HEK293T (cell line): ENCODE measurements at regions not wholly inside any gene's neighbourhood (a gene's known extent, or its start where the extent isn't known, plus 50 kb on each side); places are given as distances from the start of the nearest gene placed in this dataset.

ENCODE experiments used
- CTCF ChIA-PET: fragments of 350-600 bp; formaldehyde crosslinking; extraction: SDS; loops from one replicate; lab custom pipeline; 2021; ENCODE audit warnings: antibody characterized with exemption, inconsistent platforms; lab: Yijun Ruan, JAX
- POLR2A ChIA-PET: fragments of 350-600 bp; formaldehyde crosslinking; extraction: SDS; loops from one replicate; lab custom pipeline; 2020; ENCODE audit warnings: antibody characterized with exemption, inconsistent platforms; lab: Yijun Ruan, JAX
- DNase-seq: peaks from one replicate; pipeline ENCODE4 v3.0.0; 2012; ENCODE audit warnings: mixed read lengths; ENCODE audit errors: extremely low spot score
- ARNT ChIP-seq: fragments of 450-650 bp; IDR thresholded peaks from 2 replicates; pipeline ENCODE4 v1.6.1; 2017; ENCODE audit warnings: mild to moderate bottlenecking
- BHLHE40 ChIP-seq: fragments of 450-650 bp; IDR thresholded peaks from 2 replicates; pipeline ENCODE4 v1.6.1; 2016; ENCODE audit warnings: mild to moderate bottlenecking, moderate library complexity, borderline replicate concordance
- CTBP1 ChIP-seq: fragments of 450-650 bp; IDR thresholded peaks from 2 replicates; pipeline ENCODE4 v1.6.1; 2016; ENCODE audit warnings: borderline replicate concordance
- ELF4 ChIP-seq: fragments of 450-650 bp; IDR thresholded peaks from 2 replicates; pipeline ENCODE4 v1.6.1; 2017; ENCODE audit warnings: antibody characterized with exemption
- FOXA1 ChIP-seq: fragments of 450-650 bp; IDR thresholded peaks from 2 replicates; pipeline ENCODE4 v1.6.1; 2016; ENCODE audit warnings: mild to moderate bottlenecking
- FOXK2 ChIP-seq: fragments of 450-650 bp; IDR thresholded peaks from 2 replicates; pipeline ENCODE4 v1.6.1; 2016; ENCODE audit warnings: mild to moderate bottlenecking
- FOXM1 ChIP-seq: fragments of 450-650 bp; IDR thresholded peaks from 2 replicates; pipeline ENCODE4 v1.6.1; 2017; ENCODE audit warnings: mild to moderate bottlenecking, borderline replicate concordance
- HDGF ChIP-seq: fragments of 450-650 bp; IDR thresholded peaks from 2 replicates; pipeline ENCODE4 v1.6.1; 2017; ENCODE audit warnings: antibody characterized with exemption, borderline replicate concordance
- L3MBTL2 ChIP-seq: fragments of 450-650 bp; conservative IDR thresholded peaks from 2 replicates; pipeline ENCODE4 v1.6.1; 2016; ENCODE audit warnings: mild to moderate bottlenecking
- LEF1 ChIP-seq: fragments of 450-650 bp; IDR thresholded peaks from 2 replicates; pipeline ENCODE4 v1.6.1; 2017; ENCODE audit warnings: mild to moderate bottlenecking, borderline replicate concordance
- NFRKB ChIP-seq: fragments of 450-650 bp; IDR thresholded peaks from 2 replicates; pipeline ENCODE4 v1.6.1; 2016; ENCODE audit warnings: mild to moderate bottlenecking, moderate library complexity
- PKNOX1 ChIP-seq: fragments of 450-650 bp; IDR thresholded peaks from 2 replicates; pipeline ENCODE4 v1.6.1; 2016
- SP1 ChIP-seq: fragments of 450-650 bp; IDR thresholded peaks from 2 replicates; pipeline ENCODE4 v1.6.1; 2017
- SUZ12 ChIP-seq: fragments of 450-650 bp; IDR thresholded peaks from 2 replicates; pipeline ENCODE4 v1.6.1; 2016; ENCODE audit warnings: mild to moderate bottlenecking
- TARDBP ChIP-seq: fragments of 450-650 bp; IDR thresholded peaks from 2 replicates; pipeline ENCODE4 v1.6.1; 2016
- ZNF384 ChIP-seq: fragments of 450-650 bp; IDR thresholded peaks from 2 replicates; pipeline ENCODE4 v1.6.1; 2016

- ChIA-PET POLR2A (no interaction called here), CTCF (no interaction called here)
- TF ChIP-seq ZNF384 (no peak), L3MBTL2 (no peak), SUZ12 (no peak), LEF1 (no peak), BHLHE40 (no peak), ELF4 (no peak), PKNOX1 (no peak), FOXA1 (no peak), ARNT (no peak), TARDBP (no peak), FOXM1 (no peak), NFRKB (no peak), CTBP1 (no peak), SP1 (no peak), HDGF (no peak), FOXK2 (no peak)
- no peak for DNase-seq
These were observed 138.4 kb upstream of the LMCD1 start for GRCh38 chr3:8363200-8363599.

GRCh38 chr3:8365541-8365940 lies 136.1 kb upstream of the LMCD1 start:
- ChIA-PET POLR2A (no interaction called here), CTCF (interaction anchor here (0.6 kb wide), 1 partner anchor 261 kb away, joined by 3 read pairs; no protein-coding TSS in a partner anchor)
- DNase-seq = no peak
- TF ChIP-seq L3MBTL2 = no peak
- no peak for TF ChIP-seq SP1
- TF ChIP-seq LEF1 = no peak
- no peak for TF ChIP-seq HDGF
- no peak for TF ChIP-seq BHLHE40
- no peak for TF ChIP-seq NFRKB
- no peak for TF ChIP-seq CTBP1
- TF ChIP-seq ELF4 = no peak
- TF ChIP-seq FOXM1 = no peak
- no peak for TF ChIP-seq ZNF384
- TF ChIP-seq PKNOX1 = no peak
- no peak for TF ChIP-seq ARNT
- no peak for TF ChIP-seq FOXA1
- no peak for TF ChIP-seq SUZ12
- no peak for TF ChIP-seq FOXK2
- TF ChIP-seq TARDBP = no peak

- no peak for DNase-seq
- POLR2A ChIA-PET = no interaction called here
- TF ChIP-seq ELF4 (no peak), SUZ12 (no peak), HDGF (no peak), CTBP1 (no peak), SP1 (no peak), FOXA1 (no peak), ARNT (no peak)
- CTCF ChIA-PET = no interaction called here
These were observed 135.3 kb upstream of the LMCD1 start for GRCh38 chr3:8366219-8366810.

GRCh38 chr3:8368598-8368997 lies 133.0 kb upstream of the LMCD1 start:
- no peak for DNase-seq
- ChIA-PET POLR2A (no interaction called here), CTCF (no interaction called here)
- TF ChIP-seq CTBP1 (no peak), HDGF (no peak), SUZ12 (no peak), L3MBTL2 (no peak), NFRKB (no peak)

- POLR2A ChIA-PET = no interaction called here
- CTCF ChIA-PET = no interaction called here
- no peak for TF ChIP-seq HDGF
- DNase-seq = no peak
These were observed 132.0 kb upstream of the LMCD1 start for GRCh38 chr3:8369638-8370037.

GRCh38 chr3:8371085-8371551 lies 130.5 kb upstream of the LMCD1 start:
- CTCF ChIA-PET = interaction anchor here (0.6 kb wide), 1 partner anchor 65 kb away, joined by 3 read pairs; no protein-coding TSS in a partner anchor
- POLR2A ChIA-PET = no interaction called here
- TF ChIP-seq ELF4 (no peak), ARNT (no peak), SUZ12 (no peak), ZNF384 (no peak), FOXM1 (no peak), BHLHE40 (no peak), CTBP1 (no peak), PKNOX1 (no peak), SP1 (no peak), L3MBTL2 (no peak)
- DNase-seq = no peak

- DNase-seq = no peak
- CTCF ChIA-PET = no interaction called here
- POLR2A ChIA-PET = no interaction called here
- TF ChIP-seq ELF4 (no peak), L3MBTL2 (no peak), FOXM1 (no peak), SUZ12 (no peak), LEF1 (no peak), ARNT (no peak), BHLHE40 (no peak), FOXA1 (no peak), HDGF (no peak)
These were observed 129.6 kb upstream of the LMCD1 start for GRCh38 chr3:8371960-8372463.
